HepG2 (cell line): ENCODE measurements at regions not wholly inside any gene's neighbourhood (a gene's known extent, or its start where the extent isn't known, plus 50 kb on each side); places are given as distances from the start of the nearest gene placed in this dataset.

Experiments used
- ATAC-seq: fragments of 200-7000 bp; cut with Tn5 transposase; 3 replicates; pipeline ENCODE4 v1.9.1; 2020; ENCODE audit warnings: mild to moderate bottlenecking, moderate library complexity
- BruUV-seq: library from RNA; stranded (reverse); fragments of 400-500 nt; replicated peaks from 2 replicates; lab custom pipeline; 2021; lab: Mats Ljungman, UMichigan
- CTCF ChIA-PET: fragments of 300-600 bp; formaldehyde crosslinking; extraction: SDS; loops from one replicate; lab custom pipeline; 2021; ENCODE audit warnings: low total read pairs, inconsistent platforms, low intra/inter-chr PET ratio; lab: Yijun Ruan, JAX
- POLR2A ChIA-PET: fragments of 350-600 bp; sonication (Branson Sonifier 250); formaldehyde crosslinking; loops from one replicate; lab custom pipeline; 2020; ENCODE audit warnings: antibody characterized with exemption, inconsistent platforms; lab: Yijun Ruan, JAX
- DNase-seq: peaks from one replicate; pipeline ENCODE4 v3.0.0-alpha.2; 2015; ENCODE audit warnings: low spot score
- FAIRE-seq: peaks from 3 replicates; lab custom pipeline; 2011; peaks lifted over from hg19 to GRCh38; lab: Jason Lieb, UNC
- H2AFZ ChIP-seq: one replicate; pipeline ENCODE4 v1.6.1; 2011; ENCODE audit warnings: low read length, inconsistent platforms
- H3K27ac ChIP-seq: fragments of 300-600 bp; 3 replicates; pipeline ENCODE4 v1.8.0; 2011; ENCODE audit warnings: mixed run types, mild to moderate bottlenecking, mixed read lengths, low read length, inconsistent platforms; ENCODE audit not compliant: insufficient read depth; ENCODE audit errors: extremely low read length
- H3K27me3 ChIP-seq, 2 experiments: fragments of 200-600 bp in 1 of 2; 2 replicates in 1 of 2; 3 replicates in 1 of 2; pipeline versions ENCODE4 v1.6.0 to v1.8.0; 2011; ENCODE audit warnings: low read length in 2 of 2, mild to moderate bottlenecking in 2 of 2, moderate library complexity in 2 of 2, inconsistent platforms in 1 of 2; ENCODE audit not compliant: insufficient read depth in 2 of 2, control insufficient read depth in 1 of 2
- H3K36me3 ChIP-seq, 2 experiments: fragments of 200-600 bp in 1 of 2; replicated peaks in 1 of 2; 2 replicates in 1 of 2; 3 replicates in 1 of 2; pipeline versions ENCODE4 v1.5.1 to v1.8.0; 2011; ENCODE audit warnings: low read length in 2 of 2, inconsistent platforms in 1 of 2; ENCODE audit not compliant: insufficient read depth in 2 of 2, control insufficient read depth in 1 of 2
- H3K4me1 ChIP-seq: 2 replicates; pipeline ENCODE4 v1.5.1; 2012; ENCODE audit warnings: low read length, inconsistent platforms; ENCODE audit not compliant: insufficient read depth
- H3K4me2 ChIP-seq: 2 replicates; pipeline ENCODE4 v1.6.0; 2011; ENCODE audit warnings: low read depth, low read length, inconsistent platforms
- H3K4me3 ChIP-seq, 3 experiments: fragments of 200-600 bp in 1 of 3; sonication (generic), shearing (Covaris generic) in 1 of 3; replicated peaks in 1 of 3; 2 replicates each; pipeline ENCODE4 v1.5.1; 2011 to 2016; ENCODE audit warnings: low read length in 3 of 3, inconsistent platforms in 2 of 3, low read depth in 2 of 3, mild to moderate bottlenecking in 2 of 3, control low read depth in 1 of 3, mixed read lengths in 1 of 3; ENCODE audit not compliant: insufficient read depth in 1 of 3
- H3K79me2 ChIP-seq: one replicate; pipeline ENCODE4 v1.6.1; 2011; ENCODE audit warnings: low read length, inconsistent platforms; ENCODE audit not compliant: insufficient read depth
- H3K9ac ChIP-seq: 2 replicates; pipeline ENCODE4 v1.6.0; 2011; ENCODE audit warnings: mild to moderate bottlenecking, low read depth, low read length, inconsistent platforms; ENCODE audit not compliant: insufficient read depth
- H3K9me3 ChIP-seq: 2 replicates; pipeline ENCODE4 v1.5.1; 2012; ENCODE audit warnings: mild to moderate bottlenecking, low read length
- H4K20me1 ChIP-seq: 2 replicates; pipeline ENCODE4 v1.6.0; 2011; ENCODE audit warnings: inconsistent platforms, mild to moderate bottlenecking, low read length, moderate library complexity; ENCODE audit not compliant: insufficient read depth
- CEBPB ChIP-seq: IDR thresholded peaks from 2 replicates; pipeline ENCODE4 v1.6.1; 2011; ENCODE audit warnings: low read depth, low read length, improper control_type of control experiment, borderline replicate concordance
- E2F1 ChIP-seq: sonication (generic); formaldehyde crosslinking; IDR thresholded peaks from 2 replicates; pipeline ENCODE4 v1.5.0; 2020; ENCODE audit warnings: missing genetic modification reagents
- GTF2F1 ChIP-seq: fragments of 150-350 bp; IDR thresholded peaks from 2 replicates; pipeline ENCODE4 v1.6.1; 2014; ENCODE audit warnings: low read length
- HCFC1 ChIP-seq: fragments of 150-350 bp; IDR thresholded peaks from 2 replicates; pipeline ENCODE4 v1.6.1; 2014; ENCODE audit warnings: low read depth, low read length
- KLF6 ChIP-seq: IDR thresholded peaks from 2 replicates; pipeline ENCODE4 v1.8.0; 2016; ENCODE audit warnings: missing biosample characterization, missing genetic modification reagents
- MEIS1 ChIP-seq: sonication (generic); formaldehyde crosslinking; IDR thresholded peaks from 2 replicates; pipeline ENCODE4 v1.9.0; 2021; ENCODE audit warnings: mild to moderate bottlenecking, missing genetic modification reagents, moderate library complexity, borderline replicate concordance
- NFIC ChIP-seq: IDR thresholded peaks from 2 replicates; pipeline ENCODE4 v1.6.1; 2012; ENCODE audit warnings: mild to moderate bottlenecking, low read length, inconsistent platforms
- PHF21A ChIP-seq: sonication (generic); formaldehyde crosslinking; IDR thresholded peaks from 2 replicates; pipeline ENCODE4 v1.5.0; 2020; ENCODE audit warnings: mild to moderate bottlenecking, missing genetic modification reagents
- PRPF4 ChIP-seq: fragments of 200-400 bp; formaldehyde crosslinking; IDR thresholded peaks from 2 replicates; pipeline ENCODE4 v1.6.1; 2016; ENCODE audit warnings: low read length, low read depth; ENCODE audit not compliant: poor library complexity, severe bottlenecking
- ZFX ChIP-seq: sonication (generic); formaldehyde crosslinking; IDR thresholded peaks from 2 replicates; pipeline ENCODE4 v1.4.0; 2020; ENCODE audit warnings: mild to moderate bottlenecking, low read depth, missing genetic modification reagents, moderate library complexity
- ZNF124 ChIP-seq: sonication (generic); formaldehyde crosslinking; IDR thresholded peaks from 2 replicates; pipeline ENCODE4 v1.4.0; 2020; ENCODE audit warnings: missing genetic modification reagents
- ZNF281 ChIP-seq: sonication (generic); formaldehyde crosslinking; IDR thresholded peaks from 2 replicates; pipeline ENCODE4 v1.4.0; 2020; ENCODE audit warnings: missing genetic modification reagents, borderline replicate concordance
- ZNF576 ChIP-seq: sonication (generic); formaldehyde crosslinking; IDR thresholded peaks from 2 replicates; pipeline ENCODE4 v1.4.0; 2020; ENCODE audit warnings: mild to moderate bottlenecking, missing genetic modification reagents
- ZNF629 ChIP-seq: sonication (generic); formaldehyde crosslinking; conservative IDR thresholded peaks from 2 replicates; pipeline ENCODE4 v1.5.0; 2020; ENCODE audit warnings: missing genetic modification reagents
- ZSCAN12 ChIP-seq: sonication (generic); formaldehyde crosslinking; IDR thresholded peaks from 2 replicates; pipeline ENCODE4 v1.9.0; 2021; ENCODE audit warnings: mild to moderate bottlenecking, missing genetic modification reagents
- WGBS: methylation state at CpG from one replicate; pipeline ENCODE4 v1.1.6; 2017; ENCODE audit warnings: low lambda C conversion rate; 5-methylcytosine and 5-hydroxymethylcytosine counted together
- in situ Hi-C: cut with HindIII; loops from 2 replicates; pipeline ENCODE4 v1.10.0; 2017; ENCODE audit warnings: low pct_unique_long_range_greater_than_20kb; ENCODE audit not compliant: extremely low pct_ligation_motif_present
- intact Hi-C: fragments of 100-400 bp; cut with micrococcal nuclease; formaldehyde crosslinking; loops from one replicate; pipeline ENCODE4 v1.10.0; 2022; ENCODE audit not compliant: unreplicated experiment
- TF ChIP-seq, protein P1 (sequence below): sonication (generic); formaldehyde crosslinking; IDR thresholded peaks from 2 replicates; pipeline ENCODE4 v1.4.0; 2020; ENCODE audit warnings: mild to moderate bottlenecking, missing genetic modification reagents

- TF ChIP-seq PRPF4 = no peak
- no peak for TF ChIP-seq KLF6 (CRISPR knock-in tag)
- TF ChIP-seq ZNF629 (CRISPR knock-in tag) = no peak
Measured at GRCh38 chr12:48419116-48419935, 53.0 kb upstream of the ANP32D start (continued).

GRCh38 chr12:48420039-48420775, 52.2 kb upstream of the ANP32D start:
- Histone ChIP-seq H3K4me2 (no peak overlapping the region), H3K27ac (no peak overlapping the region)
- CTCF ChIA-PET = no interaction called here

More at GRCh38 chr12:48420039-48420775, 52.2 kb upstream of the ANP32D start:
- FAIRE-seq (no peak), ATAC-seq (no peak), DNase-seq (no peak)
- no peaks in the 10 kb centered on the region for H3K79me2 ChIP-seq
- H3K4me3 ChIP-seq = no peak overlapping the region
- no peaks in the 10 kb centered on the region for H3K4me1 ChIP-seq
- under 1% methylated on average over 3 of the region's 3 CpGs for WGBS
- no peak overlapping the region for H3K9ac ChIP-seq
- POLR2A ChIA-PET = no interaction called here
- no peaks in the 10 kb centered on the region for H4K20me1 ChIP-seq
- no peak overlapping the region for H2AFZ ChIP-seq
- intact Hi-C loops = no loop called here
- no peaks in the 10 kb centered on the region for H3K27me3 ChIP-seq
- no peaks in the 10 kb centered on the region for H3K9me3 ChIP-seq
- no TSS peak for BruUV-seq
- TF ChIP-seq ZNF124 (CRISPR knock-in tag) (no peak), MEIS1 (CRISPR knock-in tag) (no peak), GTF2F1 (no peak), ZNF281 (no peak), E2F1 (CRISPR knock-in tag) (no peak), CEBPB (no peak), PHF21A (CRISPR knock-in tag) (no peak), ZNF576 (CRISPR knock-in tag) (no peak), NFIC (no peak), ZSCAN12 (CRISPR knock-in tag) (no peak), HCFC1 (no peak), ZFX (CRISPR knock-in tag) (no peak)
- TF ChIP-seq, protein P1, sequence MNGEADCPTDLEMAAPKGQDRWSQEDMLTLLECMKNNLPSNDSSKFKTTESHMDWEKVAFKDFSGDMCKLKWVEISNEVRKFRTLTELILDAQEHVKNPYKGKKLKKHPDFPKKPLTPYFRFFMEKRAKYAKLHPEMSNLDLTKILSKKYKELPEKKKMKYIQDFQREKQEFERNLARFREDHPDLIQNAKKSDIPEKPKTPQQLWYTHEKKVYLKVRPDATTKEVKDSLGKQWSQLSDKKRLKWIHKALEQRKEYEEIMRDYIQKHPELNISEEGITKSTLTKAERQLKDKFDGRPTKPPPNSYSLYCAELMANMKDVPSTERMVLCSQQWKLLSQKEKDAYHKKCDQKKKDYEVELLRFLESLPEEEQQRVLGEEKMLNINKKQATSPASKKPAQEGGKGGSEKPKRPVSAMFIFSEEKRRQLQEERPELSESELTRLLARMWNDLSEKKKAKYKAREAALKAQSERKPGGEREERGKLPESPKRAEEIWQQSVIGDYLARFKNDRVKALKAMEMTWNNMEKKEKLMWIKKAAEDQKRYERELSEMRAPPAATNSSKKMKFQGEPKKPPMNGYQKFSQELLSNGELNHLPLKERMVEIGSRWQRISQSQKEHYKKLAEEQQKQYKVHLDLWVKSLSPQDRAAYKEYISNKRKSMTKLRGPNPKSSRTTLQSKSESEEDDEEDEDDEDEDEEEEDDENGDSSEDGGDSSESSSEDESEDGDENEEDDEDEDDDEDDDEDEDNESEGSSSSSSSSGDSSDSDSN (CRISPR knock-in tag) = no peak
- no peaks in the 10 kb centered on the region for H3K36me3 ChIP-seq
- in situ Hi-C loops = no loop called here
